Endothelial cell of umbilical vein (primary cell): ENCODE measurements at regions not wholly inside any gene's neighbourhood (a gene's known extent, or its start where the extent isn't known, plus 50 kb on each side); places are given as distances from the start of the nearest gene placed in this dataset.

Source experiments
- BruUV-seq: library from RNA; stranded (reverse); fragments of 400-500 nt; replicated peaks from 2 replicates; lab custom pipeline; 2021; lab: Mats Ljungman, UMichigan
- CTCF ChIA-PET: fragments of 300-600, 350-600 bp; sonication (Branson Sonifier 250); formaldehyde crosslinking; loops from one replicate; lab custom pipeline; 2021; ENCODE audit warnings: antibody characterized with exemption, inconsistent platforms; lab: Charles Lee
- POLR2A ChIA-PET: fragments of 300-600, 350-600 bp; sonication (Branson Sonifier 250); formaldehyde crosslinking; loops from one replicate; lab custom pipeline; 2021; ENCODE audit warnings: antibody characterized with exemption, inconsistent platforms; lab: Charles Lee
- DNase-seq: peaks from one replicate; pipeline ENCODE4 v3.0.0-alpha.2; 2011; ENCODE audit warnings: low read depth, low spot score
- FAIRE-seq: peaks from 2 replicates; lab custom pipeline; 2011; peaks lifted over from hg19 to GRCh38; lab: Jason Lieb, UNC
- H2AFZ ChIP-seq: 2 replicates; pipeline ENCODE4 v1.6.0; 2012; ENCODE audit warnings: low read depth, low read length, control low read depth, inconsistent platforms
- H3K27ac ChIP-seq: 2 replicates; pipeline ENCODE4 v1.5.1; 2011; ENCODE audit warnings: low read depth, mild to moderate bottlenecking, control low read depth, low read length, moderate library complexity; ENCODE audit not compliant: insufficient read depth
- H3K27me3 ChIP-seq, 2 experiments: 2 replicates each; pipeline versions ENCODE4 v1.6.0 to v1.6.1; 2011; ENCODE audit warnings: low read length in 2 of 2, mixed read lengths in 1 of 2; ENCODE audit not compliant: control insufficient read depth in 2 of 2, insufficient read depth in 2 of 2
- H3K36me3 ChIP-seq, 2 experiments: 2 replicates in 1 of 2; 3 replicates in 1 of 2; pipeline ENCODE4 v1.5.1; 2011; ENCODE audit warnings: low read length in 2 of 2, mild to moderate bottlenecking in 1 of 2, moderate library complexity in 1 of 2; ENCODE audit not compliant: control insufficient read depth in 2 of 2, insufficient read depth in 2 of 2; ENCODE audit errors: extremely low read depth in 1 of 2
- H3K4me1 ChIP-seq: 3 replicates; pipeline ENCODE4 v1.5.1; 2011; ENCODE audit warnings: mild to moderate bottlenecking, low read length; ENCODE audit not compliant: control insufficient read depth, insufficient read depth; ENCODE audit errors: extremely low read depth
- H3K4me2 ChIP-seq: 2 replicates; pipeline ENCODE4 v1.6.1; 2011; ENCODE audit warnings: low read length, control low read depth, mixed read lengths; ENCODE audit not compliant: insufficient read depth
- H3K4me3 ChIP-seq, 3 experiments: fragments of 200-600 bp in 1 of 3; sonication (generic), shearing (Covaris generic) in 1 of 3; replicated peaks in 1 of 3; 2 replicates each; pipeline ENCODE4 v1.5.1; 2011 to 2016; ENCODE audit warnings: control low read depth in 3 of 3, low read length in 3 of 3, mild to moderate bottlenecking in 2 of 3, inconsistent platforms in 1 of 3, low read depth in 1 of 3, moderate library complexity in 1 of 3; ENCODE audit not compliant: insufficient read depth in 1 of 3
- H3K79me2 ChIP-seq: 2 replicates; pipeline ENCODE4 v1.6.0; 2012; ENCODE audit warnings: low read length, inconsistent platforms; ENCODE audit not compliant: control insufficient read depth, insufficient read depth
- H3K9ac ChIP-seq: replicated peaks from 2 replicates; pipeline ENCODE3; 2011; ENCODE audit warnings: low read length, control low read depth; ENCODE audit not compliant: insufficient read depth; ENCODE audit errors: extremely low read depth
- H3K9me1 ChIP-seq: replicated peaks from 3 replicates; pipeline ENCODE4 v1.6.0; 2011; ENCODE audit warnings: mild to moderate bottlenecking, low read length; ENCODE audit not compliant: control insufficient read depth, insufficient read depth; ENCODE audit errors: extremely low read depth
- H3K9me3 ChIP-seq: replicated peaks from 2 replicates; pipeline ENCODE4 v1.5.1; 2012; ENCODE audit warnings: low read length, inconsistent platforms; ENCODE audit not compliant: control insufficient read depth, insufficient read depth
- H4K20me1 ChIP-seq: replicated peaks from 2 replicates; pipeline ENCODE3; 2011; ENCODE audit warnings: mild to moderate bottlenecking, low read length; ENCODE audit not compliant: control insufficient read depth, insufficient read depth; ENCODE audit errors: extremely low read depth
- EZH2 ChIP-seq: IDR thresholded peaks from 2 replicates; pipeline ENCODE4 v1.6.1; 2012; ENCODE audit warnings: borderline replicate concordance, low read depth, mild to moderate bottlenecking, moderate library complexity, low read length, inconsistent platforms; ENCODE audit not compliant: severe bottlenecking
- FOS ChIP-seq: IDR thresholded peaks from 2 replicates; pipeline ENCODE4 v1.6.1; 2011; ENCODE audit warnings: mild to moderate bottlenecking, low read length, moderate library complexity, borderline replicate concordance; ENCODE audit not compliant: insufficient read depth
- GATA2 ChIP-seq: IDR thresholded peaks from 2 replicates; pipeline ENCODE4 v1.7.0; 2011; ENCODE audit warnings: low read depth, mild to moderate bottlenecking, moderate library complexity, mixed read lengths, low read length; ENCODE audit not compliant: insufficient read length, insufficient read depth
- JUN ChIP-seq: IDR thresholded peaks from 2 replicates; pipeline ENCODE4 v1.6.1; 2011; ENCODE audit warnings: borderline replicate concordance, low read depth; ENCODE audit not compliant: insufficient read length, insufficient read depth
- MYC ChIP-seq: IDR thresholded peaks from one replicate; pipeline ENCODE4 v1.6.1; 2011; ENCODE audit warnings: mild to moderate bottlenecking, low read depth, low read length
- POLR2A ChIP-seq: IDR thresholded peaks from 2 replicates; pipeline ENCODE4 v1.6.1; 2012; ENCODE audit warnings: low read depth, mild to moderate bottlenecking, control low read depth, low read length
- POLR2AphosphoS5 ChIP-seq: IDR thresholded peaks from 2 replicates; pipeline ENCODE4 v1.6.1; 2012; ENCODE audit warnings: low read depth, mild to moderate bottlenecking, control low read depth, low read length, moderate library complexity; ENCODE audit not compliant: insufficient read depth
- dilution Hi-C: fragments of 300-500 bp; cut with MboI; formaldehyde crosslinking; loops from one replicate; pipeline ENCODE4 v1.15.0; 2019; ENCODE audit warnings: low sequenced_read_pairs; ENCODE audit not compliant: extremely low pct_ligation_motif_present
- intact Hi-C: fragments of 100-400 bp; cut with micrococcal nuclease; formaldehyde crosslinking; loops from one replicate; pipeline ENCODE4 v1.10.0; 2022
- TF ChIP-seq, protein P1 (sequence below): IDR thresholded peaks from 2 replicates; pipeline ENCODE4 v1.6.1; 2011; ENCODE audit not compliant: insufficient read depth, insufficient read length
- TF ChIP-seq, protein P2 (sequence below), 2 donors: IDR thresholded peaks; 1 replicate in 1 of 2; 2 replicates in 1 of 2; pipeline ENCODE4 v1.5.1; 2011; ENCODE audit warnings: low read length in 2 of 2, mild to moderate bottlenecking in 2 of 2, moderate library complexity in 2 of 2, control low read depth in 1 of 2, inconsistent platforms in 1 of 2, low read depth in 1 of 2; ENCODE audit not compliant: insufficient read depth in 1 of 2; ENCODE audit errors: extremely low read depth in 1 of 2

DNA sequence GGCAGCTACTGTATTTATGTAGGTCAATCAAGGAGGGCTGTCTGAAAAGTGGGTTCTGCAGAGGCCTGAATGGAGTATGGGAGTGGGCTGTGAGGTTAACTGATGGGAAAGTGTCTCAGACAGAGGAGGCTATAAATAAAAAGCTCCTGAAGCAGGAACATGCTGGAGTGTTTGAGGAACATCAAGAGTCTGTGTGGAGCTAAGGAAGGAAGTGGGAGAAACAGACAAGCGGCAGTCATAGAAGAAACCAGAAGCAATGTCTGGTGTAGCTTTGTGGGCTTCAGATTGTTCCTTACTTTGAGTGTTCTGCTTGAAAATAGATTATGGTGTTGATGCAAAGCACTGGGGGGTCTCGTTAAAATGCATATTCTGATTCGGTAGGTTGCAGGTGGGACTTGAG is 101.5 kb upstream of the OGFRL1 start:
- ChIA-PET CTCF (interaction anchor here (1.2 to 2.1 kb wide), 2 partner anchors 163 to 330 kb away, joined by 3 to 4 read pairs; no protein-coding TSS in a partner anchor), POLR2A (no interaction called here)
- BruUV-seq = no TSS peak
- H3K9me3 ChIP-seq = no peaks in the 10 kb centered on the region
- intact Hi-C loops (no loop called here), dilution Hi-C loops (no loop called here)
- no peaks in the 10 kb centered on the region for H3K36me3 ChIP-seq
- TF ChIP-seq POLR2A (no peak), MYC (no peak), POLR2AphosphoS5 (no peak), EZH2 (no peak), JUN (no peak), FOS (no peak), GATA2 (no peak)
- TF ChIP-seq, protein P1, sequence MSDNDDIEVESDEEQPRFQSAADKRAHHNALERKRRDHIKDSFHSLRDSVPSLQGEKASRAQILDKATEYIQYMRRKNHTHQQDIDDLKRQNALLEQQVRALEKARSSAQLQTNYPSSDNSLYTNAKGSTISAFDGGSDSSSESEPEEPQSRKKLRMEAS = no peak
- TF ChIP-seq, protein P2, sequence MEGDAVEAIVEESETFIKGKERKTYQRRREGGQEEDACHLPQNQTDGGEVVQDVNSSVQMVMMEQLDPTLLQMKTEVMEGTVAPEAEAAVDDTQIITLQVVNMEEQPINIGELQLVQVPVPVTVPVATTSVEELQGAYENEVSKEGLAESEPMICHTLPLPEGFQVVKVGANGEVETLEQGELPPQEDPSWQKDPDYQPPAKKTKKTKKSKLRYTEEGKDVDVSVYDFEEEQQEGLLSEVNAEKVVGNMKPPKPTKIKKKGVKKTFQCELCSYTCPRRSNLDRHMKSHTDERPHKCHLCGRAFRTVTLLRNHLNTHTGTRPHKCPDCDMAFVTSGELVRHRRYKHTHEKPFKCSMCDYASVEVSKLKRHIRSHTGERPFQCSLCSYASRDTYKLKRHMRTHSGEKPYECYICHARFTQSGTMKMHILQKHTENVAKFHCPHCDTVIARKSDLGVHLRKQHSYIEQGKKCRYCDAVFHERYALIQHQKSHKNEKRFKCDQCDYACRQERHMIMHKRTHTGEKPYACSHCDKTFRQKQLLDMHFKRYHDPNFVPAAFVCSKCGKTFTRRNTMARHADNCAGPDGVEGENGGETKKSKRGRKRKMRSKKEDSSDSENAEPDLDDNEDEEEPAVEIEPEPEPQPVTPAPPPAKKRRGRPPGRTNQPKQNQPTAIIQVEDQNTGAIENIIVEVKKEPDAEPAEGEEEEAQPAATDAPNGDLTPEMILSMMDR (IDR thresholded peaks at IDR 0.05; ENCODE audit: extremely low read depth in 1 of 2, insufficient read depth in 1 of 2, low read depth in 1 of 2, low read length in 2 of 2) = no peak
- H4K20me1 ChIP-seq = no peaks in the 10 kb centered on the region
- H3K9me1 ChIP-seq = no peaks in the 10 kb centered on the region
- no peak for DNase-seq
- FAIRE-seq = no peak
- no peak overlapping the region for H3K27ac ChIP-seq
- no peaks in the 10 kb centered on the region for H3K4me1 ChIP-seq
- no peak overlapping the region for H3K4me3 ChIP-seq
- no peaks in the 10 kb centered on the region for H3K27me3 ChIP-seq
- H3K4me2 ChIP-seq = no peak overlapping the region
- H3K9ac ChIP-seq = no peak overlapping the region
- H2AFZ ChIP-seq = no peak overlapping the region
- H3K79me2 ChIP-seq = no peaks in the 10 kb centered on the region
